Mesenchymal stem cell (in vitro differentiated cells and primary cell): ENCODE measurements at regions not wholly inside any gene's neighbourhood (a gene's known extent, or its start where the extent isn't known, plus 50 kb on each side); places are given as distances from the start of the nearest gene placed in this dataset.
A peak's percentile ranks its signal among the peaks of the same experiment; 100 is the strongest.

ENCODE experiments used
- DNase-seq: peaks from one replicate; pipeline ENCODE4 v3.0.0-alpha.2; 2013
- H2AFZ ChIP-seq: one replicate; pipeline ENCODE4 v1.6.1; 2013; ENCODE audit warnings: low read depth, mild to moderate bottlenecking, control low read depth, inconsistent platforms, low read length, moderate library complexity
- H2AK5ac ChIP-seq: 2 replicates; pipeline ENCODE4 v1.6.1; 2013; ENCODE audit warnings: low read length, moderate library complexity, mild to moderate bottlenecking, inconsistent platforms; ENCODE audit not compliant: severe bottlenecking
- H2BK120ac ChIP-seq: one replicate; pipeline ENCODE4 v1.6.1; 2013; ENCODE audit warnings: low read depth, mild to moderate bottlenecking, inconsistent platforms, low read length, moderate library complexity
- H2BK12ac ChIP-seq, 2 experiments: one replicate each; pipeline ENCODE4 v1.6.1; 2013; ENCODE audit warnings: inconsistent platforms in 2 of 2, low read length in 2 of 2, mild to moderate bottlenecking in 2 of 2, moderate library complexity in 2 of 2, control low read depth in 1 of 2
- H2BK15ac ChIP-seq: one replicate; pipeline ENCODE4 v1.6.1; 2013; ENCODE audit warnings: mild to moderate bottlenecking, low read depth, inconsistent platforms; ENCODE audit not compliant: poor library complexity, severe bottlenecking
- H2BK5ac ChIP-seq: 2 replicates; pipeline ENCODE4 v1.6.1; 2013; ENCODE audit warnings: low read depth, mild to moderate bottlenecking, low read length, control low read depth, inconsistent platforms; ENCODE audit not compliant: poor library complexity, severe bottlenecking
- H3K14ac ChIP-seq, 2 experiments: one replicate each; pipeline ENCODE4 v1.6.1; 2013; ENCODE audit warnings: inconsistent platforms in 2 of 2, low read length in 2 of 2, control low read depth in 1 of 2, mild to moderate bottlenecking in 1 of 2, moderate library complexity in 1 of 2
- H3K18ac ChIP-seq, 2 experiments: one replicate each; pipeline ENCODE4 v1.6.1; 2013; ENCODE audit warnings: inconsistent platforms in 2 of 2, low read length in 2 of 2, control low read depth in 1 of 2, low read depth in 1 of 2, mild to moderate bottlenecking in 1 of 2
- H3K23ac ChIP-seq, 2 experiments: one replicate each; pipeline ENCODE4 v1.6.1; 2013; ENCODE audit warnings: inconsistent platforms in 2 of 2, low read length in 2 of 2, mild to moderate bottlenecking in 2 of 2, moderate library complexity in 2 of 2, control low read depth in 1 of 2
- H3K27ac ChIP-seq: 2 replicates; pipeline ENCODE4 v1.5.1; 2013; ENCODE audit warnings: mild to moderate bottlenecking, moderate library complexity, low read length, control low read depth, inconsistent platforms; ENCODE audit not compliant: poor library complexity, severe bottlenecking
- H3K27me3 ChIP-seq, 2 experiments: 2 replicates each; pipeline versions ENCODE4 v1.6.1 to v1.7.0; 2013; ENCODE audit warnings: low read length in 2 of 2, mild to moderate bottlenecking in 2 of 2, moderate library complexity in 2 of 2, control low read depth in 1 of 2, inconsistent platforms in 1 of 2; ENCODE audit not compliant: control insufficient read depth in 1 of 2, insufficient read depth in 1 of 2
- H3K36me3 ChIP-seq, 2 experiments: 2 replicates each; pipeline versions ENCODE4 v1.6.1 to v1.7.0; 2013; ENCODE audit warnings: low read length in 2 of 2, control low read depth in 1 of 2, inconsistent platforms in 1 of 2, low read depth in 1 of 2, mild to moderate bottlenecking in 1 of 2; ENCODE audit not compliant: insufficient read depth in 2 of 2, control insufficient read depth in 1 of 2
- H3K4ac ChIP-seq, 2 experiments: one replicate each; pipeline ENCODE4 v1.6.1; 2013; ENCODE audit warnings: inconsistent platforms in 2 of 2, low read length in 2 of 2, mild to moderate bottlenecking in 2 of 2, moderate library complexity in 2 of 2, control low read depth in 1 of 2, low read depth in 1 of 2
- H3K4me1 ChIP-seq: 2 replicates; pipeline ENCODE4 v1.6.1; 2013; ENCODE audit warnings: low read depth, low read length, control low read depth; ENCODE audit not compliant: control insufficient read depth, insufficient read depth
- H3K4me2 ChIP-seq: 2 replicates; pipeline ENCODE4 v1.6.1; 2013; ENCODE audit warnings: low read length, mild to moderate bottlenecking, inconsistent platforms; ENCODE audit not compliant: poor library complexity, severe bottlenecking
- H3K4me3 ChIP-seq, 2 experiments: 2 replicates each; pipeline versions ENCODE4 v1.5.1 to v1.7.0; 2013; ENCODE audit warnings: low read length in 2 of 2, mild to moderate bottlenecking in 2 of 2, control low read depth in 1 of 2, low read depth in 1 of 2; ENCODE audit not compliant: insufficient read depth in 1 of 2
- H3K79me1 ChIP-seq: replicated peaks from 2 replicates; pipeline ENCODE4 v1.6.1; 2013; ENCODE audit warnings: mild to moderate bottlenecking, control low read depth, low read length, inconsistent platforms; ENCODE audit not compliant: poor library complexity, severe bottlenecking
- H3K9ac ChIP-seq: 2 replicates; pipeline ENCODE4 v1.7.0; 2013; ENCODE audit warnings: mild to moderate bottlenecking, low read length, moderate library complexity
- H3K9me3 ChIP-seq: 2 replicates; pipeline ENCODE4 v1.7.0; 2013; ENCODE audit warnings: mild to moderate bottlenecking, low read length; ENCODE audit not compliant: control insufficient read depth
- H4K8ac ChIP-seq: one replicate; pipeline ENCODE4 v1.6.1; 2013; ENCODE audit warnings: inconsistent platforms, mild to moderate bottlenecking, low read length, moderate library complexity
- H4K91ac ChIP-seq: one replicate; pipeline ENCODE4 v1.6.1; 2013; ENCODE audit warnings: mild to moderate bottlenecking, low read length, inconsistent platforms
- WGBS: methylation state at CpG from one replicate; pipeline ENCODE4 v1.1.7; 2013; ENCODE audit warnings: mixed read lengths; 5-methylcytosine and 5-hydroxymethylcytosine counted together

DNA sequence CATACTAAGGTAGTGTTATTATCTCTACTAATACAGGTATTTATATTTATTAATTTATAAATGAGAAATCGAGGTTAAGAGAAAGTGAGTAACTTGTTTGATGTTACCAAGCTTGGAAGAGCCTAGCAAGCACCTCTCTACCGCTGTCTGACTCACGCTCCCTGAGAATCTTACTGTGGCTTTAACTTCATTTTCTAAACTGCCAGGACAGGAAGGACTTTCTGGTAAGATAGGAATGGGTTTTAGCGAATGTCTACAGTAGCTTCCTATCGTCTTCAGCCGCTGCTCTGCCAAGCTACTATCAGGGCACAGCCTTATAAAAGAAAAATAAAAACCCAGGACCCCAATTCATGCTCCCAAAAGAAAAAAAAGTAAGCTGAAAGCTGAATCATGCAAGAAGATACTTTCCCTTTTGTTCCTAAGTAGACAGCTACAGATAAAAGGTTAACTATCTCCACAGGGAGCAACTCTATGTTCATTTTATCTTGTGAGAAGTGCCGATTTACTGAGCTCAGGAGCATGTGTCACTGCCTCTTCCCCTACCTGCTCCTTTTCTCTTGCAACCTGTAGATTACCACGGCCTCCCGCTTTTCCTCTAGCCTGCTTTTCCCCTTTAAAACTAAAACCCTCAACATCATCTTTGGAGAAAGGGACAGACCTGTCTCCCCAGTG, 60.2 kb downstream of the THNSL1 start:
- no peak overlapping the region for H4K8ac ChIP-seq
- 73% methylated on average over 9 of the region's 9 CpGs for WGBS
- H3K27ac ChIP-seq = no peak overlapping the region
- no peak overlapping the region for H2BK12ac ChIP-seq
- H3K36me3 ChIP-seq = no peaks in the 10 kb centered on the region
- H2BK5ac ChIP-seq = no peak overlapping the region
- no peaks in the 10 kb centered on the region for H3K9me3 ChIP-seq
- H3K4me1 ChIP-seq = no peaks in the 10 kb centered on the region
- no peaks in the 10 kb centered on the region for H3K79me1 ChIP-seq
- no peak overlapping the region for H3K4ac ChIP-seq
- H3K23ac ChIP-seq = no peak overlapping the region
- H3K4me3 ChIP-seq = no peak overlapping the region
- no peak overlapping the region for H4K91ac ChIP-seq
- no peak overlapping the region for H2AFZ ChIP-seq
- H2AK5ac ChIP-seq = no peak overlapping the region
- no peak overlapping the region for H3K18ac ChIP-seq
- DNase-seq = no peak
- H3K4me2 ChIP-seq = no peak overlapping the region
- no peak overlapping the region for H3K14ac ChIP-seq
- H2BK120ac ChIP-seq = no peak overlapping the region
- H3K27me3 ChIP-seq = no peaks in the 10 kb centered on the region
- no peak overlapping the region for H2BK15ac ChIP-seq
- H3K9ac ChIP-seq = no peak overlapping the region

DNA sequence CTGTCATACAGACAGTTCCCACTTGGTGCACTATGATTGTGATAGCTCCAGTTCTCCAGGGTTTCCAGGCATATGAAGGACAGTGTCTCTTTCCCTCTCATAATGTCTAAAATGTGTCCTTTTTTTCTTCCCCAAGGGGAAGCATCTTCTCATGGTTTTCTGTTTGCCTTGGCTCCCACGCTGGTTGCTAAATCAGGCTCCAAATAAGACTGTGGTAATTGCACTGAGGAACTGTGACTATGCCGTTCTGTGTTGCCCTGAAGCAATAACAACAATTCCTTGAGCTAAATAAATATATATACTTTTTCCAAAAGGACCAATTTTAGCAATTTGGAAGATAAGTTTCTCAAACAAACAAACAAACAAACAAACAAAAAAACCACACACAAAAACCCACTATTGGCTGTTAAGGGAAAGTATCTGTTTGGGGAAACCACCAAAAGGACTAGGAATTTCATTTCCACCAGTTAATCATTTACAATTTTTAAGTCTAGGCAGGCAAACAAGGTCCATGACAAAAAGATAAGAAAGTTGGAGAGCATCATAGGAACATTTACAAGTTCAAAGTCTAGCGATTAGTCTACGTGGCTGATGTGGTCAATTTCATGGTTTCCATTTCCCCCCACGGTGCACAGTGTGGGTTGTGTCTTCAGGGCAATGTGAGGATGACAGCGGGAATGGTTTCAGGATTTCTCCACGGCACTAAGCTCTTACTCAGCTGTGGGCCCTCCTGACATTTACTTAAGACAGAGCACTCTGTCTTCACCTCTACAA, 62.4 kb downstream of the THNSL1 start:
- Histone ChIP-seq H3K4me2 (no peak overlapping the region), H3K9me3 (no peaks in the 10 kb centered on the region), H2BK15ac (no peak overlapping the region), H2BK5ac (no peak overlapping the region), H4K8ac (no peak overlapping the region), H4K91ac (no peak overlapping the region), H2BK12ac (no peak overlapping the region), H3K27me3 (no peaks in the 10 kb centered on the region), H3K4me3 (no peak overlapping the region), H2AFZ (no peak overlapping the region), H3K14ac (no peak overlapping the region), H3K9ac (no peak overlapping the region), H3K79me1 (no peaks in the 10 kb centered on the region), H2BK120ac (no peak overlapping the region), H3K4me1 (peaks cover 7% of the 10 kb centered on the region), H2AK5ac (no peak overlapping the region), H3K36me3 (no peaks in the 10 kb centered on the region), H3K23ac (no peak overlapping the region), H3K18ac (no peak overlapping the region), H3K27ac (no peak overlapping the region), H3K4ac (no peak overlapping the region)
- DNase-seq = no peak
- 85% methylated on average over 5 of the region's 7 CpGs for WGBS

DNA sequence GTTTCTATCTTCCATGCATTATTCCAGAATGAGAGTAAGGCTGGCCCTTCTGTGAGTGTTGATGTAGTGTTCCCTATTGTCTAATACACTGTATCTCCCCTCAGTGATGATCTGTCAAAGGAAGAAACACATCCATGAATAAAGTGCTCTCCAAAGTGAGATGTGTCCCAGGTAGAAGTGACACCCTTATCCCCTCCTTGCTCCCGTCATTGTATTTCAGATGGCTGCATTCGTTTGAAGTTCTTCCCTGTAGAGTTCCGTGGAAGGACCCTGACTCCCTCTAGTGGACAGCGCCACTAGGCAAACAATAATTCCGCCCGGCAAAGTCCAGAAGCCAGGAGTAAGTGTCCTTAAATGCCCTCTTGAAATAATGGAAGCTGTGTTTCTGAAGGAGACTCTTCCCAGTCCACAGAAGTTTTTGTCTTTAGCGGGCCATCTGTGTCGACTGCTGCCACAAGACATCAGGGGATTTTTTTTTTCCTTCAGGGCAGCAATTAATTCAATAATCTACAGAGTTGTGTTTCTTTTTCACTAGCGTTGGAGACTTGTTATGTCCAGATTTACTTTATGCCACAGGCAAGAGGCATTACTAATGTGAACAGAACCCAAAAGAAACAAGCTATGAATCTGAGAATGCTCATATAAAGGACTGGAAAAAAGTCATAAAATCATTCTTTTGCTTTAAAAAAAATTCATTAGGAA, 64.6 kb downstream of the THNSL1 start:
- Histone ChIP-seq H2BK5ac (no peak overlapping the region), H3K9ac (peak overlapping the region; percentile 75), H3K4me1 (peaks cover 7% of the 10 kb centered on the region), H3K4me3 (no peak overlapping the region), H2BK15ac (no peak overlapping the region), H3K4ac (no peak overlapping the region), H2AFZ (no peak overlapping the region), H4K91ac (no peak overlapping the region), H3K36me3 (no peaks in the 10 kb centered on the region), H2BK120ac (no peak overlapping the region), H3K27me3 (no peaks in the 10 kb centered on the region), H4K8ac (no peak overlapping the region), H3K9me3 (no peaks in the 10 kb centered on the region), H3K79me1 (no peaks in the 10 kb centered on the region), H3K23ac (no peak overlapping the region), H3K14ac (no peak overlapping the region), H3K18ac (no peak overlapping the region), H2AK5ac (no peak overlapping the region), H2BK12ac (no peak overlapping the region), H3K4me2 (no peak overlapping the region), H3K27ac (no peak overlapping the region)
- WGBS = 0% methylated on average over 7 of the region's 9 CpGs
- DNase-seq = peak; percentile 79
